IMR-90 (cell line): ENCODE measurements at regions not wholly inside any gene's neighbourhood (a gene's known extent, or its start where the extent isn't known, plus 50 kb on each side); places are given as distances from the start of the nearest gene placed in this dataset.

Source experiments
- CEBPB ChIP-seq: IDR thresholded peaks from 2 replicates; pipeline ENCODE4 v1.6.1; 2012; ENCODE audit warnings: low read depth, low read length, improper control_type of control experiment
- FOS ChIP-seq: fragments of 150-350 bp; IDR thresholded peaks from 2 replicates; pipeline ENCODE4 v1.6.1; 2016; ENCODE audit warnings: low read depth, low read length
- POLR2A ChIP-seq: IDR thresholded peaks from 2 replicates; pipeline ENCODE4 v1.6.1; 2012; ENCODE audit warnings: mild to moderate bottlenecking, low read depth, low read length
- RFX5 ChIP-seq: IDR thresholded peaks from 2 replicates; pipeline ENCODE4 v1.8.0; 2012; ENCODE audit warnings: low read depth, mild to moderate bottlenecking, low read length, moderate library complexity
- TF ChIP-seq, protein P1 (sequence below): conservative IDR thresholded peaks from 2 replicates; pipeline ENCODE4 v1.5.1; 2012; ENCODE audit warnings: mild to moderate bottlenecking, low read depth, low read length, improper control_type of control experiment
- TF ChIP-seq, protein P2 (sequence below): fragments of 150-350 bp; IDR thresholded peaks from 2 replicates; pipeline ENCODE4 v1.6.1; 2017; ENCODE audit warnings: mild to moderate bottlenecking, antibody characterized with exemption, low read length, low read depth

DNA sequence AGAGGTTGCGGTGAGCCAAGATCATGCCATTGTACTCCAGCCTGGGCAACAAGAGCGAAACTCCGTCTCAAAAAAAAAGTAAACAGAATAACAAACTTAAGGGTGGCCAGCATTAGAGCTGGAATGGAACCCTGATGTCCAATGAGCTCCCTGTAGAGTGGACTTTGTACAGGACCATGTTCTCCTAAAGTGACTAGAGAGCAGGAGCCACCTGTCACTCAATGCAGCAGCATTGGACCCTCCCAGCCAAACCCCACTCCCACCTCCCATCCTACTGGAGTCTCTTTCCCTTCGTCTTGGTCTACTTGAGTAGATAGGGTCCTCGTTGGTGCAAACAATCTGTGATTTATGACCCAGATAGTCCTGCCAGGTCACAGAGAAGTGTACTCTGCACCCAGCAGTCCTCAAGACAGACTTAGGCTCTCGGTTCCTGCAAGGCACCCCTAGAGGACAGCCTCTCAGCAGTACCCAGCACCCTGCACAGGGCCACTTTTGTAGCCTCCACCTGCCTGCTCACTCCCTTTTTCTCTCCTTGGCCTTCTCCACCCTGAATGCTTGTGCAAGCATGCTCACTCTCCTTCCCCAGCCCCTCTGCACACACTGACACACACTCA lies 69.2 kb upstream of the ZNF281 start:
- TF ChIP-seq POLR2A = no peak
- TF ChIP-seq, protein P1, sequence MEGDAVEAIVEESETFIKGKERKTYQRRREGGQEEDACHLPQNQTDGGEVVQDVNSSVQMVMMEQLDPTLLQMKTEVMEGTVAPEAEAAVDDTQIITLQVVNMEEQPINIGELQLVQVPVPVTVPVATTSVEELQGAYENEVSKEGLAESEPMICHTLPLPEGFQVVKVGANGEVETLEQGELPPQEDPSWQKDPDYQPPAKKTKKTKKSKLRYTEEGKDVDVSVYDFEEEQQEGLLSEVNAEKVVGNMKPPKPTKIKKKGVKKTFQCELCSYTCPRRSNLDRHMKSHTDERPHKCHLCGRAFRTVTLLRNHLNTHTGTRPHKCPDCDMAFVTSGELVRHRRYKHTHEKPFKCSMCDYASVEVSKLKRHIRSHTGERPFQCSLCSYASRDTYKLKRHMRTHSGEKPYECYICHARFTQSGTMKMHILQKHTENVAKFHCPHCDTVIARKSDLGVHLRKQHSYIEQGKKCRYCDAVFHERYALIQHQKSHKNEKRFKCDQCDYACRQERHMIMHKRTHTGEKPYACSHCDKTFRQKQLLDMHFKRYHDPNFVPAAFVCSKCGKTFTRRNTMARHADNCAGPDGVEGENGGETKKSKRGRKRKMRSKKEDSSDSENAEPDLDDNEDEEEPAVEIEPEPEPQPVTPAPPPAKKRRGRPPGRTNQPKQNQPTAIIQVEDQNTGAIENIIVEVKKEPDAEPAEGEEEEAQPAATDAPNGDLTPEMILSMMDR = no peak
- TF ChIP-seq CEBPB = no peak
- TF ChIP-seq FOS = no peak
- TF ChIP-seq, protein P2, sequence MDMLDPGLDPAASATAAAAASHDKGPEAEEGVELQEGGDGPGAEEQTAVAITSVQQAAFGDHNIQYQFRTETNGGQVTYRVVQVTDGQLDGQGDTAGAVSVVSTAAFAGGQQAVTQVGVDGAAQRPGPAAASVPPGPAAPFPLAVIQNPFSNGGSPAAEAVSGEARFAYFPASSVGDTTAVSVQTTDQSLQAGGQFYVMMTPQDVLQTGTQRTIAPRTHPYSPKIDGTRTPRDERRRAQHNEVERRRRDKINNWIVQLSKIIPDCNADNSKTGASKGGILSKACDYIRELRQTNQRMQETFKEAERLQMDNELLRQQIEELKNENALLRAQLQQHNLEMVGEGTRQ = no peak
- TF ChIP-seq RFX5 = no peak
